ENCODE measurements at regions not wholly inside any gene's neighbourhood (a gene's known extent, or its start where the extent isn't known, plus 50 kb on each side); places are given as distances from the start of the nearest gene placed in this dataset.
"Not testable (repeated sequence)": the region's sequence is repeated elsewhere in the genome, so short reads cannot be mapped to it uniquely, and the experiment has no call there.

DNA sequence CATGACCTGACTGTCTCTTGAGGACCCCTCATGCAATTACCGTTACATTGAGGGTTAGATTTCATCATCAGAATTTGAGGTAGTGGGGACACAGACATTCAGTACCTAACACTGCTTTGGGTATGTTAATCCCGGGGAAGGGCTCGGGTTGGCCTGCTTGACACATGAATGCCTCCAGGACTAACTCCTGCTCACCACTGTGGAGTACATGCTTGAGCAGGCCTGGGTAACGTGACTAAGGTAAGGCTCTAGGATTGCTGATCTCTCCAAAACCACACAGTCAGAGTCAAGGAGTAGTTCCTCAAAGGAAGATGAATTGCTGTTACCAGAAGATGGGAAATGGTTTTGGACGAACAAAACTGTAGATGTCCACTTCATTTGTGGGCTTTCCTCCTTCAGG, 376.3 kb upstream of the ZNF462 start:
- no peak for ATAC-seq

GRCh38 chr9:106487266-106487665, 375.7 kb upstream of the ZNF462 start:
- Histone ChIP-seq H3K9me3 (no peaks in the 10 kb centered on the region), H3K4me3 (no peak overlapping the region), H3K27ac (no peak overlapping the region), H3K4me1 (no peaks in the 10 kb centered on the region), H3K36me3 (no peaks in the 10 kb centered on the region), H3K27me3 (no peaks in the 10 kb centered on the region)
- 45 to 58% methylated on average over 3 of the region's 3 CpGs for whole genome bisulfite sequencing, 2 donors (ENCODE audit: low coverage in 1 of 2)
- no peak for ATAC-seq
- TF ChIP-seq POLR2AphosphoS5 (IDR thresholded peaks at IDR 0.05) (no peak), EP300 (IDR thresholded peaks at IDR 0.05) (no peak), POLR2A (IDR thresholded peaks at IDR 0.05) (no peak)
- TF ChIP-seq, protein P1, sequence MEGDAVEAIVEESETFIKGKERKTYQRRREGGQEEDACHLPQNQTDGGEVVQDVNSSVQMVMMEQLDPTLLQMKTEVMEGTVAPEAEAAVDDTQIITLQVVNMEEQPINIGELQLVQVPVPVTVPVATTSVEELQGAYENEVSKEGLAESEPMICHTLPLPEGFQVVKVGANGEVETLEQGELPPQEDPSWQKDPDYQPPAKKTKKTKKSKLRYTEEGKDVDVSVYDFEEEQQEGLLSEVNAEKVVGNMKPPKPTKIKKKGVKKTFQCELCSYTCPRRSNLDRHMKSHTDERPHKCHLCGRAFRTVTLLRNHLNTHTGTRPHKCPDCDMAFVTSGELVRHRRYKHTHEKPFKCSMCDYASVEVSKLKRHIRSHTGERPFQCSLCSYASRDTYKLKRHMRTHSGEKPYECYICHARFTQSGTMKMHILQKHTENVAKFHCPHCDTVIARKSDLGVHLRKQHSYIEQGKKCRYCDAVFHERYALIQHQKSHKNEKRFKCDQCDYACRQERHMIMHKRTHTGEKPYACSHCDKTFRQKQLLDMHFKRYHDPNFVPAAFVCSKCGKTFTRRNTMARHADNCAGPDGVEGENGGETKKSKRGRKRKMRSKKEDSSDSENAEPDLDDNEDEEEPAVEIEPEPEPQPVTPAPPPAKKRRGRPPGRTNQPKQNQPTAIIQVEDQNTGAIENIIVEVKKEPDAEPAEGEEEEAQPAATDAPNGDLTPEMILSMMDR (IDR thresholded peaks at IDR 0.05) = no peak

More for the DNA sequence above, 376.3 kb upstream of the ZNF462 start:
- no peaks in the 10 kb centered on the region for H3K27me3 ChIP-seq
- 77% methylated on average over 2 of the region's 5 CpGs; no CpG with 5 or more reads in 1 of the 2 donors for WGBS, 2 donors (ENCODE audit: low coverage in 1 of 2)
- TF ChIP-seq, protein P1 (IDR thresholded peaks at IDR 0.05) = no peak
- TF ChIP-seq POLR2AphosphoS5 (IDR thresholded peaks at IDR 0.05) (no peak), EP300 (IDR thresholded peaks at IDR 0.05) (no peak), POLR2A (IDR thresholded peaks at IDR 0.05) (no peak)
- no peak overlapping the region for H3K27ac ChIP-seq
- H3K4me1 ChIP-seq = no peaks in the 10 kb centered on the region
- H3K9me3 ChIP-seq = no peaks in the 10 kb centered on the region
- H3K4me3 ChIP-seq = no peak overlapping the region
- H3K36me3 ChIP-seq = no peaks in the 10 kb centered on the region

DNA sequence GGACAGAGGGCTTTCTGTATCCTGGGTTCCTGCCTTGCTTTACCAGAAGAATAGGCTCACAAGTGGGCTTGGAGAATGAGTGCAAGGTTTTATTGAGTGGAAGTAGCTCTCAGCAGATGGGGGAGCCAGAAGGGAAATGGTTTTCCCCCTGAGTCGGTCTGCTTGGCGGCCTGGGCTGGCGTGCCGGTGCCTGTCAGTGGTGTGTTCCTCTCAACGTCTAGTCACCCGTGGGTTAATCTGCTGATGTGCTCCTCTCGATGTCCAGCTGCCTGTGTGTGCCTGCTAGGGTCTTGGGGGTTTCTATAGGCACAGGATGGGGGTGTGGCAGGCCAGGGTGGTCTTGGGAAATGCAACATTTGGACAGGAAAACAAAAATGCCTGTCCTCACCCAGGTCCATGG, 370.8 kb upstream of the ZNF462 start:
- not testable (repeated sequence) for H3K4me3 ChIP-seq, H3K36me3 ChIP-seq, H3K4me1 ChIP-seq, H3K27me3 ChIP-seq, ATAC-seq, H3K9me3 ChIP-seq, H3K27ac ChIP-seq
- WGBS, 2 donors (ENCODE audit: low coverage in 1 of 2) = no CpG with 5 or more reads among the region's 7 CpGs

GRCh38 chr9:106500171-106500570, 362.8 kb upstream of the ZNF462 start:
- H3K4me3 ChIP-seq = no peak overlapping the region
- TF ChIP-seq POLR2A (IDR thresholded peaks at IDR 0.05) = no peak
- no peak for TF ChIP-seq EP300 (IDR thresholded peaks at IDR 0.05)
- TF ChIP-seq POLR2AphosphoS5 (IDR thresholded peaks at IDR 0.05) = no peak
- TF ChIP-seq, protein P1 (IDR thresholded peaks at IDR 0.05) = no peak
- H3K27ac ChIP-seq = no peak overlapping the region
- WGBS, 2 donors (ENCODE audit: low coverage in 1 of 2) = 100% methylated on average over 6 of the region's 6 CpGs; no CpG with 5 or more reads in 1 of the 2 donors
- no peaks in the 10 kb centered on the region for H3K36me3 ChIP-seq
- H3K4me1 ChIP-seq = no peaks in the 10 kb centered on the region
- no peaks in the 10 kb centered on the region for H3K27me3 ChIP-seq
- no peaks in the 10 kb centered on the region for H3K9me3 ChIP-seq
- no peak for ATAC-seq

DNA sequence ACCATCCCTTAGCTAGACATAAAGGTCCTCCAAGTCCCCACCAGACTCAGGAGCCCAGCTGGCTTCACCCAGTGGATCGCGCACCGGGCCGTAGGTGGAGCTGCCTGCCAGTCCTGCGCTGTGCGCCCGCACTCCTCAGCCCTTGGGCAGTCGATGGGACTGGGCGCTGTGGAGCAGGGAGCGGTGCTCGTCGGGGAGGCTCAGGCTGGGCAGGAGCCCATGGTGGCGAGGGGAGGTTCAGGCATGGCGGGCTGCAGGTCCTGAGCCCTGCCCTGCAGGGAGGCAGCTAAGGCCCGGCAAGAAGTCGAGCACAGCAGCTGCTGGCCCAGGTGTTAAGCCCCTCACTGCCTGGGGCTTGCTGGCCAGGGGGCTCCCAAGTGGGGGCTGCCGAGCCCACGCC, 361.8 kb upstream of the ZNF462 start:
- H3K9me3 ChIP-seq, H3K4me3 ChIP-seq, H3K36me3 ChIP-seq, ATAC-seq, H3K4me1 ChIP-seq, H3K27ac ChIP-seq, H3K27me3 ChIP-seq: not testable (repeated sequence)
- WGBS, 2 donors (ENCODE audit: low coverage in 1 of 2) = no CpG with 5 or more reads among the region's 18 CpGs

- WGBS, 2 donors (ENCODE audit: low coverage in 1 of 2) = 0 to 45% methylated on average over 1 to 3 of the region's 3 CpGs
- H3K4me3 ChIP-seq = no peak overlapping the region
- no peaks in the 10 kb centered on the region for H3K4me1 ChIP-seq
- H3K9me3 ChIP-seq = no peaks in the 10 kb centered on the region
- ATAC-seq = no peak
- no peaks in the 10 kb centered on the region for H3K36me3 ChIP-seq
- H3K27ac ChIP-seq = no peak overlapping the region
- TF ChIP-seq EP300 (IDR thresholded peaks at IDR 0.05) (no peak), POLR2A (IDR thresholded peaks at IDR 0.05) (no peak), POLR2AphosphoS5 (IDR thresholded peaks at IDR 0.05) (no peak)
- TF ChIP-seq, protein P1 (IDR thresholded peaks at IDR 0.05) = no peak
- H3K27me3 ChIP-seq = no peaks in the 10 kb centered on the region
Observed at GRCh38 chr9:106502930-106503329, 360.0 kb upstream of the ZNF462 start.
